GM20000 (cell line): ENCODE measurements at regions not wholly inside any gene's neighbourhood (a gene's known extent, or its start where the extent isn't known, plus 50 kb on each side); places are given as distances from the start of the nearest gene placed in this dataset.

Source experiments
- DNase-seq: peaks from one replicate; pipeline ENCODE4 v3.0.0; 2012; ENCODE audit warnings: low spot score
- TF ChIP-seq, protein P1 (sequence below): IDR thresholded peaks from 2 replicates; pipeline ENCODE4 v1.5.1; 2012; ENCODE audit warnings: mild to moderate bottlenecking, control low read depth; ENCODE audit errors: extremely low read depth, missing control alignments

DNA sequence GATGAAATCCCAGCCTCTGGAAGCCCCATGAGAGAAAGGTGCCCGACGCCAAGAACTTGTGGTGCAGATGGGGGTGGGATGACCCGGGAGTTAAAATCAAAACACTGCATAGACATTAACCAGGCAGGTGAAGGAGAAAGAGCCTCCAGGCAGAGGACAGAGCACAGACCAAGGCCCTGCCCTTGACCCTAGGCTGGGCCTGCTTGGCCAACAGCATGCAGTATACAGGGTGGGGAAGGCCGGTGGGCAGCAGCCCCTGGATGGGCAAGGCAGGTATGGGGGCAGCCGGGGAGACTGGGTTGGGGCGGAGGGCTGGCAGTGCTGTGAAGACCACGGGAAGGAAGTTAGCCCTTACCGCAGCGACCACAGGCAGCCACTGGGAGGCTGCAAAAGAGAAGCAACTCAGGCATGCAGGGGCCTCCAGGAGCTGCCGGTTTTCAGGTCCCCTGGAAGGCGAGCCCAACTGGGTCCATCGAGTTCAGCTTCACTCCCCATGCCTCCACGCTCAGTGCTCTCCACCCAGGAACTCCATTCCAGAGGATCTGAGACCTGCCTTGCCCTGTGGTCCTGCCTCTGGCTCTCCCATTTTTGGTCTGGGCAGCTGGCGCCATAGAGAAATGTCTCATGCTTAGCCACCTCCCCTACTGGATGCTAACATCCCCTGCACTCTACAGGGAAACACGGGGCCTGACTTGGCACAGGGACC lies 81.2 kb downstream of the C16orf95 start:
- TF ChIP-seq, protein P1, sequence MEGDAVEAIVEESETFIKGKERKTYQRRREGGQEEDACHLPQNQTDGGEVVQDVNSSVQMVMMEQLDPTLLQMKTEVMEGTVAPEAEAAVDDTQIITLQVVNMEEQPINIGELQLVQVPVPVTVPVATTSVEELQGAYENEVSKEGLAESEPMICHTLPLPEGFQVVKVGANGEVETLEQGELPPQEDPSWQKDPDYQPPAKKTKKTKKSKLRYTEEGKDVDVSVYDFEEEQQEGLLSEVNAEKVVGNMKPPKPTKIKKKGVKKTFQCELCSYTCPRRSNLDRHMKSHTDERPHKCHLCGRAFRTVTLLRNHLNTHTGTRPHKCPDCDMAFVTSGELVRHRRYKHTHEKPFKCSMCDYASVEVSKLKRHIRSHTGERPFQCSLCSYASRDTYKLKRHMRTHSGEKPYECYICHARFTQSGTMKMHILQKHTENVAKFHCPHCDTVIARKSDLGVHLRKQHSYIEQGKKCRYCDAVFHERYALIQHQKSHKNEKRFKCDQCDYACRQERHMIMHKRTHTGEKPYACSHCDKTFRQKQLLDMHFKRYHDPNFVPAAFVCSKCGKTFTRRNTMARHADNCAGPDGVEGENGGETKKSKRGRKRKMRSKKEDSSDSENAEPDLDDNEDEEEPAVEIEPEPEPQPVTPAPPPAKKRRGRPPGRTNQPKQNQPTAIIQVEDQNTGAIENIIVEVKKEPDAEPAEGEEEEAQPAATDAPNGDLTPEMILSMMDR = no peak
- no peak for DNase-seq

- TF ChIP-seq, protein P1 = no peak
- no peak for DNase-seq
Observed at GRCh38 chr16:87236516-87237115, 80.6 kb downstream of the C16orf95 start.

DNA sequence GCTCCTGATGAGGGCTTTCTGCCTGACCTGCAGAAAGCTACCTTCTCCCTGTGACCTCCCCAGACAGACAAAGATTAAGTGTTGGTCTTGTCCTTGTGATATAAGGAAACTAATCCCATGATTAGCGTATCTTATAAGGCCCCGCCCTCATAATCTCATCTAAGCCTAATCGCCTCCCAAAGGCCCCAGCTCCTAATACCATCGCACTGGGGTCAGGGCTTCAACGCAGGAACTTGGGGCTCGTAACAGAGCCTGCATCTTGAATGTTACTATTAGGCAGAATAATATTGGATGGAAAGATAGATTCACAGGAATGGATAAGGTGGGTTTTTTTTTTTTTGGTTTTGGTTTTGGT lies 78.9 kb downstream of the C16orf95 start:
- TF ChIP-seq, protein P1 = no peak
- DNase-seq = no peak

GRCh38 chr16:87239545-87239944 lies 77.6 kb downstream of the C16orf95 start:
- DNase-seq = no peak
- TF ChIP-seq, protein P1 = no peak

GRCh38 chr16:87240211-87241136 lies 76.7 kb downstream of the C16orf95 start:
- TF ChIP-seq, protein P1 = no peak
- no peak for DNase-seq

GRCh38 chr16:87241137-87241771 lies 75.9 kb downstream of the C16orf95 start:
- TF ChIP-seq, protein P1 = no peak
- no peak for DNase-seq
